ENCODE measurements at regions not wholly inside any gene's neighbourhood (a gene's known extent, or its start where the extent isn't known, plus 50 kb on each side); places are given as distances from the start of the nearest gene placed in this dataset.

GRCh38 chr17:53538129-53538617 is 284.6 kb upstream of the KIF2B start:
- H3K27me3 Mint-ChIP-seq = no peaks in the 10 kb centered on the region
- DNase-seq = no peak
- H3K4me3 Mint-ChIP-seq = no peak overlapping the region
- H3K4me1 Mint-ChIP-seq = no peaks in the 10 kb centered on the region
- peaks cover 0 to 14% (median 2%) of the 10 kb centered on the region in 9 donors for H3K9me3 Mint-ChIP-seq
- ATAC-seq = no peak
- H3K27ac Mint-ChIP-seq = no peak overlapping the region
- POLR2A ChIA-PET = no interaction called here
- H3K36me3 Mint-ChIP-seq = no peaks in the 10 kb centered on the region

GRCh38 chr17:53527473-53527872 is 295.3 kb upstream of the KIF2B start:
- no peaks in the 10 kb centered on the region for H3K36me3 Mint-ChIP-seq
- H3K4me3 Mint-ChIP-seq = no peak overlapping the region
- peaks cover 0 to 1% (median 0%) of the 10 kb centered on the region in 5 donors for H3K27me3 Mint-ChIP-seq

GRCh38 chr17:53525590-53525989 is 297.1 kb upstream of the KIF2B start:
- POLR2A ChIA-PET = no interaction called here
- Mint-ChIP-seq H3K4me3 (no peak overlapping the region), H3K9me3 (peaks cover 0 to 24% (median 16%) of the 10 kb centered on the region in 9 donors), H3K4me1 (no peaks in the 10 kb centered on the region), H3K27ac (no peak overlapping the region), H3K36me3 (no peaks in the 10 kb centered on the region), H3K27me3 (peaks cover 0 to 1% (median 0%) of the 10 kb centered on the region in 5 donors)
- no peak for ATAC-seq
- DNase-seq = no peak

More at GRCh38 chr17:53527473-53527872, 295.3 kb upstream of the KIF2B start:
- DNase-seq = no peak
- ATAC-seq = no peak
- H3K4me1 Mint-ChIP-seq = no peaks in the 10 kb centered on the region
- peaks cover 2 to 29% (median 16%) of the 10 kb centered on the region in 9 donors for H3K9me3 Mint-ChIP-seq
- POLR2A ChIA-PET = no interaction called here
- no peak overlapping the region for H3K27ac Mint-ChIP-seq

- peaks cover 0 to 4% (median 0%) of the 10 kb centered on the region in 3 donors for H3K36me3 Mint-ChIP-seq
- no peak overlapping the region for H3K27ac Mint-ChIP-seq
- POLR2A ChIA-PET = no interaction called here
- ATAC-seq (no peak), DNase-seq (no peak)
- H3K9me3 Mint-ChIP-seq = peaks cover 0 to 27% (median 4%) of the 10 kb centered on the region in 9 donors
- H3K27me3 Mint-ChIP-seq = no peaks in the 10 kb centered on the region
- H3K4me1 Mint-ChIP-seq = no peaks in the 10 kb centered on the region
- H3K4me3 Mint-ChIP-seq = no peak overlapping the region
Observed at GRCh38 chr17:53516636-53517035, 306.1 kb upstream of the KIF2B start.

GRCh38 chr17:53499277-53499676 is 323.4 kb upstream of the KIF2B start:
- no peak for ATAC-seq
- Mint-ChIP-seq H3K27ac (no peak overlapping the region), H3K36me3 (peaks cover 0 to 6% (median 0%) of the 10 kb centered on the region in 3 donors), H3K4me1 (no peaks in the 10 kb centered on the region), H3K4me3 (no peak overlapping the region), H3K9me3 (peaks cover 2 to 19% (median 7%) of the 10 kb centered on the region in 9 donors), H3K27me3 (no peaks in the 10 kb centered on the region)
- no peak for DNase-seq
- POLR2A ChIA-PET = no interaction called here

GRCh38 chr17:53496356-53496755 is 326.4 kb upstream of the KIF2B start:
- peaks cover 3 to 25% (median 13%) of the 10 kb centered on the region in 9 donors for H3K9me3 Mint-ChIP-seq
- DNase-seq = no peak
- peaks cover 0 to 6% (median 0%) of the 10 kb centered on the region in 3 donors for H3K36me3 Mint-ChIP-seq
- no peaks in the 10 kb centered on the region for H3K27me3 Mint-ChIP-seq
- POLR2A ChIA-PET = no interaction called here
- no peak overlapping the region for H3K27ac Mint-ChIP-seq
- H3K4me1 Mint-ChIP-seq = no peaks in the 10 kb centered on the region
- no peak for ATAC-seq
- H3K4me3 Mint-ChIP-seq = no peak overlapping the region

- no peaks in the 10 kb centered on the region for H3K4me1 Mint-ChIP-seq
Observed at GRCh38 chr17:53492532-53492931, 330.2 kb upstream of the KIF2B start.

GRCh38 chr17:53490447-53490968 is 332.2 kb upstream of the KIF2B start:
- POLR2A ChIA-PET = no interaction called here
- no peak overlapping the region for H3K4me3 Mint-ChIP-seq
- DNase-seq (no peak), ATAC-seq (no peak)
- no peak overlapping the region for H3K27ac Mint-ChIP-seq
- peaks cover 0 to 18% (median 10%) of the 10 kb centered on the region in 9 donors for H3K9me3 Mint-ChIP-seq
- no peaks in the 10 kb centered on the region for H3K36me3 Mint-ChIP-seq
- H3K4me1 Mint-ChIP-seq = no peaks in the 10 kb centered on the region
- no peaks in the 10 kb centered on the region for H3K27me3 Mint-ChIP-seq

More at GRCh38 chr17:53492532-53492931, 330.2 kb upstream of the KIF2B start:
- no peak for ATAC-seq
- Mint-ChIP-seq H3K4me3 (no peak overlapping the region), H3K27me3 (no peaks in the 10 kb centered on the region), H3K9me3 (peaks cover 0 to 21% (median 10%) of the 10 kb centered on the region in 9 donors), H3K27ac (no peak overlapping the region), H3K36me3 (no peaks in the 10 kb centered on the region)
- POLR2A ChIA-PET = no interaction called here
- DNase-seq = no peak

GRCh38 chr17:53483704-53484103 is 339.0 kb upstream of the KIF2B start:
- Mint-ChIP-seq H3K4me1 (no peaks in the 10 kb centered on the region), H3K27ac (no peak overlapping the region), H3K36me3 (peaks cover 0 to 5% (median 0%) of the 10 kb centered on the region in 3 donors), H3K27me3 (peaks cover 0 to 4% (median 0%) of the 10 kb centered on the region in 5 donors), H3K9me3 (peaks cover 0 to 26% (median 13%) of the 10 kb centered on the region in 9 donors), H3K4me3 (no peak overlapping the region)
- POLR2A ChIA-PET = no interaction called here
- no peak for ATAC-seq
- no peak for DNase-seq

- Mint-ChIP-seq H3K27me3 (no peaks in the 10 kb centered on the region), H3K36me3 (no peaks in the 10 kb centered on the region), H3K27ac (no peak overlapping the region), H3K4me3 (no peak overlapping the region), H3K4me1 (no peaks in the 10 kb centered on the region), H3K9me3 (peaks cover 0 to 23% (median 7%) of the 10 kb centered on the region in 9 donors)
- DNase-seq (no peak), ATAC-seq (no peak)
- POLR2A ChIA-PET = no interaction called here
Observed at GRCh38 chr17:53475002-53475401, 347.7 kb upstream of the KIF2B start.

- ATAC-seq (no peak), DNase-seq (no peak)
- H3K36me3 Mint-ChIP-seq = no peaks in the 10 kb centered on the region
- H3K27me3 Mint-ChIP-seq = no peaks in the 10 kb centered on the region
- H3K27ac Mint-ChIP-seq = no peak overlapping the region
- POLR2A ChIA-PET = no interaction called here
- no peak overlapping the region for H3K4me3 Mint-ChIP-seq
- no peaks in the 10 kb centered on the region for H3K4me1 Mint-ChIP-seq
- H3K9me3 Mint-ChIP-seq = peaks cover 0 to 17% (median 6%) of the 10 kb centered on the region in 9 donors
Observed at GRCh38 chr17:53472586-53472985, 350.1 kb upstream of the KIF2B start.

- Mint-ChIP-seq H3K4me3 (no peak overlapping the region), H3K36me3 (no peaks in the 10 kb centered on the region), H3K4me1 (no peaks in the 10 kb centered on the region), H3K27me3 (no peaks in the 10 kb centered on the region), H3K27ac (no peak overlapping the region), H3K9me3 (peaks cover 0 to 11% (median 5%) of the 10 kb centered on the region in 9 donors)
- ATAC-seq (no peak), DNase-seq (no peak)
- POLR2A ChIA-PET = no interaction called here
Observed at GRCh38 chr17:53471514-53471913, 351.2 kb upstream of the KIF2B start.

GRCh38 chr17:53470626-53471025 is 352.1 kb upstream of the KIF2B start:
- H3K27ac Mint-ChIP-seq = no peak overlapping the region
- no peaks in the 10 kb centered on the region for H3K4me1 Mint-ChIP-seq
- DNase-seq (no peak), ATAC-seq (no peak)
- H3K9me3 Mint-ChIP-seq = peaks cover 0 to 11% (median 6%) of the 10 kb centered on the region in 9 donors
- H3K36me3 Mint-ChIP-seq = no peaks in the 10 kb centered on the region
- H3K4me3 Mint-ChIP-seq = no peak overlapping the region
- H3K27me3 Mint-ChIP-seq = no peaks in the 10 kb centered on the region
- POLR2A ChIA-PET = no interaction called here

- H3K4me3 Mint-ChIP-seq = no peak overlapping the region
- H3K27me3 Mint-ChIP-seq = no peaks in the 10 kb centered on the region
- H3K27ac Mint-ChIP-seq = no peak overlapping the region
- H3K36me3 Mint-ChIP-seq = no peaks in the 10 kb centered on the region
- POLR2A ChIA-PET = no interaction called here
- no peaks in the 10 kb centered on the region for H3K4me1 Mint-ChIP-seq
- peaks cover 0 to 11% (median 4%) of the 10 kb centered on the region in 9 donors for H3K9me3 Mint-ChIP-seq
- no peak for ATAC-seq
- DNase-seq = no peak
Observed at GRCh38 chr17:53466733-53467132, 356.0 kb upstream of the KIF2B start.

All from naive thymus-derived CD8-positive, alpha-beta T cell (primary cell).